NCI-H524 (cell line): ENCODE measurements at regions not wholly inside any gene's neighbourhood (a gene's known extent, or its start where the extent isn't known, plus 50 kb on each side); places are given as distances from the start of the nearest gene placed in this dataset.

Source experiments
- DNase-seq, 2 experiments: peaks; one replicate each; lab custom pipeline; 2025; lab: John Stamatoyannopoulos, UW

GRCh38 chr1:104830534-104830933 lies 1080.8 kb downstream of the AMY1C start:
- DNase-seq = no peak

- DNase-seq = no peak
Observed at GRCh38 chr1:104852151-104852550, 1102.5 kb downstream of the AMY1C start.

- DNase-seq = no peak
Observed at GRCh38 chr1:104853276-104853675, 1103.6 kb downstream of the AMY1C start.

- DNase-seq = no peak
Observed at GRCh38 chr1:104854529-104854928, 1104.8 kb downstream of the AMY1C start.

GRCh38 chr1:104855550-104855949 lies 1105.9 kb downstream of the AMY1C start:
- DNase-seq = peak in 1 of 2 experiments; percentile 1

- DNase-seq = no peak
Observed at GRCh38 chr1:104856091-104856490, 1106.4 kb downstream of the AMY1C start.

GRCh38 chr1:104856518-104856917 lies 1106.8 kb downstream of the AMY1C start:
- DNase-seq = no peak

- DNase-seq = no peak
Observed at GRCh38 chr1:104868794-104869193, 1119.1 kb downstream of the AMY1C start.

GRCh38 chr1:104874044-104874443 lies 1124.3 kb downstream of the AMY1C start:
- DNase-seq = no peak

GRCh38 chr1:104878203-104878909 lies 1128.7 kb downstream of the AMY1C start:
- DNase-seq = peak; percentile 4 to 34

GRCh38 chr1:104884939-104885338 lies 1135.2 kb downstream of the AMY1C start:
- no peak for DNase-seq

- DNase-seq = no peak
Observed at GRCh38 chr1:104905322-104905721, 1155.6 kb downstream of the AMY1C start.

- no peak for DNase-seq
Observed at GRCh38 chr1:104906141-104906540, 1156.4 kb downstream of the AMY1C start.

GRCh38 chr1:104919188-104919587 lies 1169.5 kb downstream of the AMY1C start:
- no peak for DNase-seq

GRCh38 chr1:104921525-104921924 lies 1171.8 kb downstream of the AMY1C start:
- DNase-seq = no peak

GRCh38 chr1:104923075-104923474 lies 1173.4 kb downstream of the AMY1C start:
- no peak for DNase-seq

- no peak for DNase-seq
Observed at GRCh38 chr1:104929280-104929679, 1179.6 kb downstream of the AMY1C start.

GRCh38 chr1:104932030-104932915 lies 1182.6 kb downstream of the AMY1C start:
- DNase-seq = no peak

GRCh38 chr1:104932949-104933679 lies 1183.4 kb downstream of the AMY1C start:
- DNase-seq = no peak

GRCh38 chr1:104933846-104934245 lies 1184.1 kb downstream of the AMY1C start:
- no peak for DNase-seq

- DNase-seq = no peak
Observed at GRCh38 chr1:104945406-104945805, 1195.7 kb downstream of the AMY1C start.

GRCh38 chr1:104946558-104947210 lies 1197.0 kb downstream of the AMY1C start:
- no peak for DNase-seq
